ENCODE measurements at regions not wholly inside any gene's neighbourhood (a gene's known extent, or its start where the extent isn't known, plus 50 kb on each side); places are given as distances from the start of the nearest gene placed in this dataset.

DNA sequence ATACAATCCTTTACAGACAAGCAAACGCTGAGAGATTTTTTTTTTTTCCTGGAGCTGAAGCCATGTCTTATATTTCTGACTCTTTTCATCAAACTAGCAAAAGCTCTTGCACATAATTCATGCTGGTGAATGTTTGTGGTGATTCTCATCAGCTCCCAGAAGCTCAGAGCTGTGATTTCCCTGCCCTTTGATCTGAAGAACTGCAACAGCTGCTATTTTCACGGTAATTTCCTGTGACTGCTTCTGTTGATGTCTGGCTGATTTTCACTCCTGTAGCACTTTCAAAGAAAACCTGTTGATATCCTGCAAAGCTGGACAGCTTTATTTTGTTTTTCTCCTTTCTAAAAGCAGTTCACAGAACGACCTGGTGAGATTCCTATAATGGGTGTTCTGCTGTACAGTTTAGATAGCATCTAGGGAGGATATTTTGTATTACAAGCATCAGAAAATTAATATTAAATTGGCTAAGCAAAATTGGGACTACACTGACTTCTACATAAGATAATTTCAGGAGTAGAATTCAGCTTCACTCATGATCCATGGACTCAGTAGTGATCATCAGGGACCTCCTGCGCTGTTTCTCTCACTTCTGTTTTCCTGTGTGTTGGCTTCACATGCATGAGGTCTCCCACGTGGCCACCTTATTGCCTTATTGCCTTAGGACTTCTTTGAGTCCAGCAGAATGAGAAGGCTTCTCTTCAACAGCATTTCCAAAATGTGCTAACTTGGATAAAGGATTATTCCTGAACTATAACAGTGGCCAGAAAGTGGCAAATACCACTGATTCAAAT, 1111.6 kb upstream of the SORCS1 start:
- no peaks in the 10 kb centered on the region for H3K4me1 ChIP-seq
- no peak for TF ChIP-seq POLR2A (IDR thresholded peaks at IDR 0.05)
- no peak for TF ChIP-seq POLR2AphosphoS5 (IDR thresholded peaks at IDR 0.05)
- TF ChIP-seq, protein P1, sequence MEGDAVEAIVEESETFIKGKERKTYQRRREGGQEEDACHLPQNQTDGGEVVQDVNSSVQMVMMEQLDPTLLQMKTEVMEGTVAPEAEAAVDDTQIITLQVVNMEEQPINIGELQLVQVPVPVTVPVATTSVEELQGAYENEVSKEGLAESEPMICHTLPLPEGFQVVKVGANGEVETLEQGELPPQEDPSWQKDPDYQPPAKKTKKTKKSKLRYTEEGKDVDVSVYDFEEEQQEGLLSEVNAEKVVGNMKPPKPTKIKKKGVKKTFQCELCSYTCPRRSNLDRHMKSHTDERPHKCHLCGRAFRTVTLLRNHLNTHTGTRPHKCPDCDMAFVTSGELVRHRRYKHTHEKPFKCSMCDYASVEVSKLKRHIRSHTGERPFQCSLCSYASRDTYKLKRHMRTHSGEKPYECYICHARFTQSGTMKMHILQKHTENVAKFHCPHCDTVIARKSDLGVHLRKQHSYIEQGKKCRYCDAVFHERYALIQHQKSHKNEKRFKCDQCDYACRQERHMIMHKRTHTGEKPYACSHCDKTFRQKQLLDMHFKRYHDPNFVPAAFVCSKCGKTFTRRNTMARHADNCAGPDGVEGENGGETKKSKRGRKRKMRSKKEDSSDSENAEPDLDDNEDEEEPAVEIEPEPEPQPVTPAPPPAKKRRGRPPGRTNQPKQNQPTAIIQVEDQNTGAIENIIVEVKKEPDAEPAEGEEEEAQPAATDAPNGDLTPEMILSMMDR (IDR thresholded peaks at IDR 0.05): no peak
- TF ChIP-seq EP300 (IDR thresholded peaks at IDR 0.05): no peak
- no peaks in the 10 kb centered on the region for H3K36me3 ChIP-seq
- no peak overlapping the region for H3K27ac ChIP-seq
- no peaks in the 10 kb centered on the region for H3K27me3 ChIP-seq
- no peaks in the 10 kb centered on the region for H3K9me3 ChIP-seq
- 46 to 53% methylated on average over 5 of the region's 5 CpGs for WGBS, 2 donors
- intact Hi-C loops (cut with DNase I): no loop called here
- DNase-seq: no peak
- H3K4me3 ChIP-seq: no peak overlapping the region

DNA sequence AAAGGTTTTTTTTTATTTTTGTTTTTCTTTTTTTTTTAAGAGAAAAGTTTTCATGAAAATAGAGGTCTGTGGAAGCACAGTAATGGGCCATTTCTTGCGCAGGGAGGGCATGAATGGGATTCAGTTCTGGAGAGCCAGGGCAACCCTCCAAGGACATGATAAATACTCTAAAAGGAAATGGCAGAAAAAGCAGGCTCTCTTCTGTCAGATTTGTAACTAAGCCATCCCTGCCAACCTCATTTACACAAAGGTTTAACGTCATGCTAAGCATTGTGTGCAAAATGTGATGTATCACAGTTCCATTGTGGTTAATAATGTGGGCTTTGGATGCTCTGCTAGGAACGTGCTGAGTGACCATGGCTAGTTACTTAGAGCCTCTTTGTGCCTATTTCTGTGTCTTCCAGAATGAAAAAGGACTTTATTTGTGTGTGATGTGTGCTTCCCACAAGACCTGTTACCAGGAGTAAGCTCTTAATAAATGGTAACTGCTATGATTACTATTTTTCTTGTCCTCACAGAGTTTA, 1095.9 kb upstream of the SORCS1 start:
- WGBS, 2 donors: 66 to 72% methylated on average over 3 of the region's 3 CpGs
- no peak for DNase-seq
- H3K9me3 ChIP-seq: no peaks in the 10 kb centered on the region
- no peaks in the 10 kb centered on the region for H3K27me3 ChIP-seq
- intact Hi-C loops (cut with DNase I): no loop called here
- TF ChIP-seq POLR2AphosphoS5 (IDR thresholded peaks at IDR 0.05) (no peak), POLR2A (IDR thresholded peaks at IDR 0.05) (no peak), EP300 (IDR thresholded peaks at IDR 0.05) (no peak)
- TF ChIP-seq, protein P1 (IDR thresholded peaks at IDR 0.05): no peak
- no peaks in the 10 kb centered on the region for H3K4me1 ChIP-seq
- H3K27ac ChIP-seq: no peak overlapping the region
- no peak overlapping the region for H3K4me3 ChIP-seq
- no peaks in the 10 kb centered on the region for H3K36me3 ChIP-seq

DNA sequence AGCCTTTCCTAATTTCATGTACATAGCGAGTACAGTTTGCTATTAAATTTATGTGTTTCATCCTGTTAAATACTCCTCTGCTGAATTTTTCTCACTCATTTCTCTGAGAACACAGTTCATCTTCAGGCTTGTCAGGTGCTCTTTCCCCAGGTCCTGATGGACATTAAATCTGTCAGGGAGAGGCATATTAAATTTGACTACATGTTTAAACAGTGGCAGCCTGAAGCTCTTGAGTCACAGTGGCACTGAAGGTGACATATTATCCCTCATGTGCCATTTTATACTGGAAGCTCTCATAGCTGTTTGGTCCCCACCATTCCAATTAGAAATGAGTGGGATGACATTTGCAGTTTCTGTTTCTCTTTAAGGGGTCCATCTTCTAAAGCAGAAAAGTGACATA, 1089.6 kb upstream of the SORCS1 start:
- no peak overlapping the region for H3K27ac ChIP-seq
- no peak overlapping the region for H3K4me3 ChIP-seq
- H3K4me1 ChIP-seq: no peaks in the 10 kb centered on the region
- H3K9me3 ChIP-seq: no peaks in the 10 kb centered on the region
- intact Hi-C loops (cut with DNase I): no loop called here
- H3K36me3 ChIP-seq: no peaks in the 10 kb centered on the region
- 92 to 95% methylated on average over 1 of the region's 1 CpG for WGBS, 2 donors
- no peaks in the 10 kb centered on the region for H3K27me3 ChIP-seq
- DNase-seq: no peak
- TF ChIP-seq POLR2A (IDR thresholded peaks at IDR 0.05) (no peak), EP300 (IDR thresholded peaks at IDR 0.05) (no peak), POLR2AphosphoS5 (IDR thresholded peaks at IDR 0.05) (no peak)
- TF ChIP-seq, protein P1 (IDR thresholded peaks at IDR 0.05): no peak

DNA sequence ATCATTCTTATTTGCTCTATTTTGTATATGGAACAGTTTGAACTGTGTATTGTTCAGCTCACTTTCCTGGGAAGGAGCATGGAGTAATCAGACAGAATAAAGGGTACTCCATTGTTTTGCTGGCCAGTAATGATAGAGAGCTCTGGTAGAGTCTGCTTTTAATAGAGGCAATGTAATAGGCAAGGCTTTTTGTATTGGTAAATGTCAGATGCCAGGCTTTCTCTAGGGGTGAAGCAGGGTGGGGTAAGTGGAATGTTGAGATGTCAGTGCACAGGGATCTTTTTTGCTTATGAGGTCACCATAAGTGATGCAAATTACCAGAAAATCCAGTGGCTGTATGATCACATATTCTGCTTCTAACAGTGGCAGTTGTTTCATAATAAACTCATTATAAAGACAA, 1088.3 kb upstream of the SORCS1 start:
- H3K36me3 ChIP-seq: no peaks in the 10 kb centered on the region
- H3K9me3 ChIP-seq: no peaks in the 10 kb centered on the region
- no peak overlapping the region for H3K27ac ChIP-seq
- intact Hi-C loops (cut with DNase I): no loop called here
- no peaks in the 10 kb centered on the region for H3K4me1 ChIP-seq
- TF ChIP-seq POLR2AphosphoS5 (IDR thresholded peaks at IDR 0.05) (no peak), POLR2A (IDR thresholded peaks at IDR 0.05) (no peak), EP300 (IDR thresholded peaks at IDR 0.05) (no peak)
- TF ChIP-seq, protein P1 (IDR thresholded peaks at IDR 0.05): no peak
- no peak overlapping the region for H3K4me3 ChIP-seq
- H3K27me3 ChIP-seq: no peaks in the 10 kb centered on the region
- DNase-seq: no peak
